ENCODE measurements at regions not wholly inside any gene's neighbourhood (a gene's known extent, or its start where the extent isn't known, plus 50 kb on each side); places are given as distances from the start of the nearest gene placed in this dataset.

DNA sequence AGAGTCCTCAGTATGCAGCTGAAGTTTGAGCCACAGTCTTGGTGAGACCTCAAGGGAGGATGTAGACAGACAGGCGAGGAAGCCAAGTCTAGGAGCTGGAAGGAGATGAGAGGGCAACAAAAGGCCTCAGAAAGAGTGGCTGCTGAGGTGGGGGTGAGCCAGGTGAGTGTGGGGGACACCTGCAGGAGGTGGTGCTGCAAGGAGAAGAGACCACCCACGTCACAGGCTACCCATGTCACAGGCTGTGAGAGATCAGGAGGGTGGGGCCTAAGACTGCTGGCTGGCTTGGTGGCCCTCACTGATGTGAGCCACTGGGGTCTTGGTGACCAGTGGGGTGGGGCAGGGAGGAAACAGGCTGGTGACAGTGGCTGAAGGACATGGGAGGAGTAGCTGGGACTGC, 97.3 kb downstream of the KIF26A start:
- Histone ChIP-seq H3K4me2 (ENCODE audit: extremely low read depth, insufficient read depth, low read length) (no peak overlapping the region), H3K27ac (ENCODE audit: insufficient read depth, low read length) (no peak overlapping the region), H3K79me2 (ENCODE audit: control insufficient read depth, insufficient read depth, low read length) (no peaks in the 10 kb centered on the region), H4K20me1 (ENCODE audit: control insufficient read depth, extremely low read depth, insufficient read depth, low read length) (no peaks in the 10 kb centered on the region), H3K36me3 (ENCODE audit: control insufficient read depth, insufficient read depth, low read length) (no peaks in the 10 kb centered on the region), H3K9ac (ENCODE audit: insufficient read depth, low read length) (no peak overlapping the region), H3K9me3 (ENCODE audit: control insufficient read depth, insufficient read depth, low read depth, low read length) (peaks cover 2% of the 10 kb centered on the region), H3K27me3 (ENCODE audit: control insufficient read depth, insufficient read depth, low read length) (no peaks in the 10 kb centered on the region), H3K4me3 (replicated peaks in 1 of 4; ENCODE audit: control extremely low read depth in 1 of 4, insufficient read depth in 1 of 4, low read depth in 3 of 4, low read length in 4 of 4) (no peak overlapping the region), H2AFZ (ENCODE audit: low read length) (no peak overlapping the region), H3K4me1 (ENCODE audit: control insufficient read depth, extremely low read depth, insufficient read depth, low read length) (no peaks in the 10 kb centered on the region)
- no peak for DNase-seq (ENCODE audit: low read depth in 2 of 2)
- TF ChIP-seq, protein P1, sequence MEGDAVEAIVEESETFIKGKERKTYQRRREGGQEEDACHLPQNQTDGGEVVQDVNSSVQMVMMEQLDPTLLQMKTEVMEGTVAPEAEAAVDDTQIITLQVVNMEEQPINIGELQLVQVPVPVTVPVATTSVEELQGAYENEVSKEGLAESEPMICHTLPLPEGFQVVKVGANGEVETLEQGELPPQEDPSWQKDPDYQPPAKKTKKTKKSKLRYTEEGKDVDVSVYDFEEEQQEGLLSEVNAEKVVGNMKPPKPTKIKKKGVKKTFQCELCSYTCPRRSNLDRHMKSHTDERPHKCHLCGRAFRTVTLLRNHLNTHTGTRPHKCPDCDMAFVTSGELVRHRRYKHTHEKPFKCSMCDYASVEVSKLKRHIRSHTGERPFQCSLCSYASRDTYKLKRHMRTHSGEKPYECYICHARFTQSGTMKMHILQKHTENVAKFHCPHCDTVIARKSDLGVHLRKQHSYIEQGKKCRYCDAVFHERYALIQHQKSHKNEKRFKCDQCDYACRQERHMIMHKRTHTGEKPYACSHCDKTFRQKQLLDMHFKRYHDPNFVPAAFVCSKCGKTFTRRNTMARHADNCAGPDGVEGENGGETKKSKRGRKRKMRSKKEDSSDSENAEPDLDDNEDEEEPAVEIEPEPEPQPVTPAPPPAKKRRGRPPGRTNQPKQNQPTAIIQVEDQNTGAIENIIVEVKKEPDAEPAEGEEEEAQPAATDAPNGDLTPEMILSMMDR (conservative IDR thresholded peaks at IDR 0.05 in 1 of 2, IDR thresholded peaks at IDR 0.05 in 1 of 2; ENCODE audit: low read depth in 1 of 2, low read length in 2 of 2) = no peak
- TF ChIP-seq EZH2 (IDR thresholded peaks at IDR 0.05; ENCODE audit: low read length, missing control alignments) = no peak

DNA sequence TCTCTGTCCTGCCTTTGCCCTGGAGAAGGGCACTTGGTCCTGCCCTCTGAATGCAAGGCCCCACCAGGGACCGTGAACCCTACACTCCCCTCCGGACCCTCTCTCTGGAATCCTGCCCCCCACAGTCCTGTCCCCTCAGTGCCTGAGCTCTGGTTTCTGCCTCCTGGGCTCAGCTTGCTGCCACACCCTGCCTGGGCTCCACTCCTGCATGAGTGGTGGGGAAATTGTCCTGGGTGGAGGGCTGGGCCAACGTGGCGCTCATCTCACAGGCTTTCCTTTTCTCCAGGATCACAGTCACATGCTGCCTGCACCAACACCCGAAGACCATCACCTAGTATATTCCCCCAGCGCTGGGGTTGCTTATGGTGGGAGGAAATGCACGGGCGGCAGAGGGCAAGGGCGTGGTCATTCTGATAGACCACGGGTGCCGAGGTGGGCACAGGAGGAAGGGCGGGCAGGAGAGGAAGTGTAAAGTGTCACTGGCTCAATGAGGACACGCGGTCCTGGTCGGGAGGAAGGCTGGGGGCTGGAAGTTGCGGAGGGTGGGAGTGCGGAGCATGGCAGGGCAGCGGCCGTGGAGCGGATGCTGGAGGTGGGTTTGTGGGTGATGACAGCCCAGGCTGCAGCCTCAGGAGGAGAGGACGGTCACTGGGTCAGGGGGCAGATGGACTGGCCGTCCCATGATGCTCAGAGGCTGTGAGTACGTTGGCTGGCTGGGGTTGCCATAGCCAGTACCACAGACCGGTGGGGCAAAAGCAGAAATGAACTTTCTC, 99.5 kb downstream of the KIF26A start:
- Histone ChIP-seq H3K4me3 (replicated peaks in 1 of 4; ENCODE audit: control extremely low read depth in 1 of 4, insufficient read depth in 1 of 4, low read depth in 3 of 4, low read length in 4 of 4) (no peak overlapping the region), H3K79me2 (ENCODE audit: control insufficient read depth, insufficient read depth, low read length) (no peaks in the 10 kb centered on the region), H4K20me1 (ENCODE audit: control insufficient read depth, extremely low read depth, insufficient read depth, low read length) (no peaks in the 10 kb centered on the region), H3K4me1 (ENCODE audit: control insufficient read depth, extremely low read depth, insufficient read depth, low read length) (no peaks in the 10 kb centered on the region), H3K27ac (ENCODE audit: insufficient read depth, low read length) (no peak overlapping the region), H2AFZ (ENCODE audit: low read length) (no peak overlapping the region), H3K9ac (ENCODE audit: insufficient read depth, low read length) (no peak overlapping the region), H3K4me2 (ENCODE audit: extremely low read depth, insufficient read depth, low read length) (no peak overlapping the region), H3K36me3 (ENCODE audit: control insufficient read depth, insufficient read depth, low read length) (no peaks in the 10 kb centered on the region), H3K27me3 (ENCODE audit: control insufficient read depth, insufficient read depth, low read length) (no peaks in the 10 kb centered on the region), H3K9me3 (ENCODE audit: control insufficient read depth, insufficient read depth, low read depth, low read length) (no peaks in the 10 kb centered on the region)
- DNase-seq (ENCODE audit: low read depth in 2 of 2) = no peak
- TF ChIP-seq EZH2 (IDR thresholded peaks at IDR 0.05; ENCODE audit: low read length, missing control alignments) = no peak
- TF ChIP-seq, protein P1 (conservative IDR thresholded peaks at IDR 0.05 in 1 of 2, IDR thresholded peaks at IDR 0.05 in 1 of 2; ENCODE audit: low read depth in 1 of 2, low read length in 2 of 2) = no peak

DNA sequence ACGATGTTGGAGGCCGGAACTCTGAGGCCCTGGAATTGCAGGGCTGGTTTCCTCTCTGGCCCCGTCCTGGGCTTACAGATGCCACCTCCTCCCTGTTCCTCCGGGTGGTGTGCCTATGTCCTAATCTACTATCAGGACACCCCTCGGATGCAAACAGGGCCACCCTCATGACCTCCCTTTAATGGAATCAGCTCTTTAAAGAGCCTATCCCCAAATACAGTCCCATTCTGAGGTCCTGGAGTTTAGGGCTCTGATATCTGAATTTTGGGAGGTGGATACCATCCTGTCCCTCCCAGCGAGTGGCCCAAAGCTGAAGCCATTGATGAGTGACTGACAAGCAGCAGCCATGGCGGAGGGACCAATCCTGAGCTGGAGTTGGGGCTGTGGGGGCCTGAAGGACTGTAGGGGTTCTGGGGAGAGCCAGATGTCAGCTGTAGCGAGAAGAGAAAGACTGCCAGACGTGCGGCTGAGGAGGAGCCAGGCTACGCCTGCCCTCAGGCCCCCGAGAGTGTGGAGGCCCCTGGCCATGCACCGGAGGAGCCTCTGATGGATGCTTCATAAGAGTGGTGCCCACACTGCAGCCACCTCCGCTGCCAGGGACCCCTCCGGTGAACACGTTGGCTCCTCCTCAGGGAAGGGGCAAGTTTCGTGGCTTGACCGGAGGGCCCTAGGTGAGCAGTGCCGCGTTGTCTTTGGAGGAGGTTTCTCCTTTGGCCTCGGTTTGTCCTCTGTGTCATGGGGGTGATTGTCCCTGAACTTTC, 100.2 kb downstream of the KIF26A start:
- no peak overlapping the region for H2AFZ ChIP-seq (ENCODE audit: low read length)
- H3K4me1 ChIP-seq (ENCODE audit: control insufficient read depth, extremely low read depth, insufficient read depth, low read length) = no peaks in the 10 kb centered on the region
- TF ChIP-seq EZH2 (IDR thresholded peaks at IDR 0.05; ENCODE audit: low read length, missing control alignments) = no peak
- TF ChIP-seq, protein P1 (conservative IDR thresholded peaks at IDR 0.05 in 1 of 2, IDR thresholded peaks at IDR 0.05 in 1 of 2; ENCODE audit: low read depth in 1 of 2, low read length in 2 of 2) = no peak

More for the DNA sequence above, 100.2 kb downstream of the KIF26A start:
- Histone ChIP-seq H3K27me3 (ENCODE audit: control insufficient read depth, insufficient read depth, low read length) (no peaks in the 10 kb centered on the region), H3K79me2 (ENCODE audit: control insufficient read depth, insufficient read depth, low read length) (no peaks in the 10 kb centered on the region), H3K27ac (ENCODE audit: insufficient read depth, low read length) (no peak overlapping the region), H4K20me1 (ENCODE audit: control insufficient read depth, extremely low read depth, insufficient read depth, low read length) (no peaks in the 10 kb centered on the region), H3K9ac (ENCODE audit: insufficient read depth, low read length) (no peak overlapping the region), H3K4me3 (replicated peaks in 1 of 4; ENCODE audit: control extremely low read depth in 1 of 4, insufficient read depth in 1 of 4, low read depth in 3 of 4, low read length in 4 of 4) (no peak overlapping the region), H3K4me2 (ENCODE audit: extremely low read depth, insufficient read depth, low read length) (no peak overlapping the region), H3K9me3 (ENCODE audit: control insufficient read depth, insufficient read depth, low read depth, low read length) (no peaks in the 10 kb centered on the region), H3K36me3 (ENCODE audit: control insufficient read depth, insufficient read depth, low read length) (no peaks in the 10 kb centered on the region)
- DNase-seq (ENCODE audit: low read depth in 2 of 2) = no peak
